Fibroblast of skin of left quadriceps (primary cell): ENCODE measurements at regions not wholly inside any gene's neighbourhood (a gene's known extent, or its start where the extent isn't known, plus 50 kb on each side); places are given as distances from the start of the nearest gene placed in this dataset.

Source experiments
- DNase-seq, 2 experiments: peaks; one replicate each; pipeline ENCODE4 v3.0.0-alpha.2; 2013; ENCODE audit warnings: low read depth in 2 of 2

GRCh38 chr14:49464885-49465284 is 121.3 kb downstream of the RPS29 start:
- DNase-seq, result no peak

GRCh38 chr14:49463146-49463545 is 123.0 kb downstream of the RPS29 start:
- no peak for DNase-seq

- DNase-seq, result peak; percentile 46 to 50
Observed at GRCh38 chr14:49461529-49462401, 124.4 kb downstream of the RPS29 start.

- no peak for DNase-seq
Observed at GRCh38 chr14:49460662-49461061, 125.5 kb downstream of the RPS29 start.

DNA sequence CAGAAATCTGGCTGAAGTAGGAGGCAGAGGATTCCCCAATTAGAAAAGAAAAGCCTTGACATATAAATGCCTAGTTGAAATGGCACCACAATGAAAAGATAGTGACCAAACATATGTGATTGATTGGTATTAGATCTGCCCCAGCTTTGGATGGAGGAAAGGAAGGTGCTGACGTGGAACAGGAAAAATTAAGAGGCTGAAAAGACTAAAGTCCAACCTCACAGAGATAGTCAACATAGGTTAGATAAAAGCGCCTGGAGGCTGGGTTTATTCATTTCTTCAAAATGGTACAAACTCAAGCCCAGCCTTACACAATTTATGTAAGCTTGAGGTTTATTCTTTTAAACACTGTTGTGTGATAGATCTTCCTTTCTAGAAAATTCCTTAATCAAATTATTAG is 129.6 kb downstream of the RPS29 start:
- no peak for DNase-seq

- DNase-seq, result no peak
Observed at GRCh38 chr14:49451938-49452337, 134.2 kb downstream of the RPS29 start.

DNA sequence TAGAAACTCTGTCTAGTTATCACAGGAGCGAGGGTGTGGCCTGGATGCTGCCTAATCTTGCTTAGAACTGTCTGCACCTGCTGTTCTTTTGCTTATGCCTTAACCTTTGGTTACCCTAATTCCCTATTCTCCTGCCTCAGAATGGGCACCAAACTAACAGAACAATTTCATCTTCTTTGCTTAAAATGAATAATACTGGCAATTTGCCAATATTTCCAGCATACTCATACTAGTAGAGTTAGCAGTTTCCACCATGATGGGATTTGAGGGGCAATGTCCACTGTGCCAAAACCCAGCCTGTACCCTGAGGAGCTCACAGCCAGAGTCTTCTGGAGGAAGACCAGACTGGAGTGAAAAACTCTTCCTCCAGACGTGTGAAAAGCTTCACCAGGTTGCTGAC is 136.4 kb downstream of the RPS29 start:
- no peak for DNase-seq

- no peak for DNase-seq
Observed at GRCh38 chr14:49447540-49448107, 138.6 kb downstream of the RPS29 start.

GRCh38 chr14:49446801-49447200 is 139.4 kb downstream of the RPS29 start:
- no peak for DNase-seq

- DNase-seq, result no peak
Observed at GRCh38 chr14:49438256-49438770, 147.9 kb downstream of the RPS29 start.

- DNase-seq, result no peak
Observed at GRCh38 chr14:49428076-49428475, 158.1 kb downstream of the RPS29 start.

GRCh38 chr14:49427117-49427516 is 159.1 kb downstream of the RPS29 start:
- DNase-seq, result no peak

DNA sequence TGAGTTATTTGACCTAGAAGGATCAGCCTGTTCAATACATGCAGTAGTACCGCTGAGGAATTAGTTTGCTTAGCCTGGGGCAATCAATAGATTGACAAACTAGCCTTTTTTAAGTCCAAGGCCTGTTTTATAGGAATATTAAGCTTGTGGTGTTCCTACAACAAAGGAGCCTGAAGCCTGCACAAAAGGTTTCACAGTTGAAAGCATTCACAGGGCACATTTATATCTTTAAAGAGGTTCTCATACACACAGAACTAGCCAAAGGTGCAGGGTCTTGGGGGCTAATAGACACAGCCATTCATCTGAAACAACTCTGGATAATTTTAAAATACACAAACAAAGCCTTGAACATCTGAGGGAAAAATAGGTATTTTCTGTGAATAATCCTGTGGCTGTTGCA is 160.3 kb downstream of the RPS29 start:
- DNase-seq, result no peak

DNA sequence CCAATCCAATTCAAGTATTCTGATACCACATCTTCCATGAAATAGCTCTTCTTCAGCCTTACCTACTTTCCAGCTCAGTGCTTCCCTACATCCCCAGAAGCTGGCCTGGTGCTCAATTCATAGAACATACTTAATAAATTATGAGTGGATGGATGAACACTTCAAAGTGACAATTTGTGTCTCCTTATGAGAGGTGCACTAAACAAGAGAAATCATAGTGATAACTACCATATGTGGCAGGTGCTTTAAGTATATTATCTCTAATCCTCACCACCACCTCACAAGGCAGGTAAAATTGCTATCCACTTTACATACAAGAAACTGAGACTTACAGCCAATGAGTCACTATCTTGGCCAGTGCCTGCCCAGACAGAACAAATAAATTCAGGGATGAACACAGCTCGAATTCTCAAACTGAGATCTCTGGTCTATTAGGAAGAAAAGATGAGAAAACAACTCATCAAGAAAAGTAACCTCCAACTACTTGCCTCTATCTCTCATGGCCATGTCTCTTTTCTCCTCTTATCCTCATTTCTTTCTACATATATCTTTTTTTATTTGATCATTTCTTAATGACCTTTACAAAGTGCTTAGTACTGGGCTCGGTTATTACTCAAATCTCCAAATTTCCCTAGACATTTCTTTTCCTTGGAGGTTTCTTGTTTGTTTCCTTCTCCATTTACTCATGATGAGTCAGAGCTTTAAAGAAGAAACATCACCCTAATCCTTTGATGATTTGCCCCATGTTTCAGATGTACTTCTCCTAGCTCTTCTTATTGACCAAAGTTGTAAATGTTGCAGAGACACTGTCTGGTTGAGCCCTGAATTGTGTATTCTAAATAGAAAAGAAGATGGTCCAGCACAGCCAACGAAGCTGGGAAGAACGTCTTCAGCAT is 161.5 kb downstream of the RPS29 start:
- no peak for DNase-seq

DNA sequence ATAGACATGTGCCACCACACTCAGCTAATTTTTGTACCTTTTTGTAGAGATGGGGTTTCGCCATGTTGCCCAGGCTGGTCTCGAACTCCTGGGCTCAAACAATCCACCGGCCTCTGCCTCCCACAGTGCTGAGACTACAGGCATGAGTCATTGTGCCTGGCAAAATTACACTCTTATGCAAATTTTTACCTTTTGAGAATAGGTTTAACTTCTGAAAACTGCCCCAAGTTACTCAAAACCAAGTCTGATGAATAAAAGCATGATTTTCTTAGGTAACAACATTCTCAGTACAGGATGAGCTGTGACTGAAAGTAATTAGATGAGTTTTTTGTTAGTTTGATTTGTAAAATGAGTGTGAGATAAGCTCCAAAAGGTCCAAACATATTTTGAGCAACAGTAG is 166.0 kb downstream of the RPS29 start:
- DNase-seq, result no peak

- DNase-seq, result no peak
Observed at GRCh38 chr14:49418789-49419188, 167.4 kb downstream of the RPS29 start.

DNA sequence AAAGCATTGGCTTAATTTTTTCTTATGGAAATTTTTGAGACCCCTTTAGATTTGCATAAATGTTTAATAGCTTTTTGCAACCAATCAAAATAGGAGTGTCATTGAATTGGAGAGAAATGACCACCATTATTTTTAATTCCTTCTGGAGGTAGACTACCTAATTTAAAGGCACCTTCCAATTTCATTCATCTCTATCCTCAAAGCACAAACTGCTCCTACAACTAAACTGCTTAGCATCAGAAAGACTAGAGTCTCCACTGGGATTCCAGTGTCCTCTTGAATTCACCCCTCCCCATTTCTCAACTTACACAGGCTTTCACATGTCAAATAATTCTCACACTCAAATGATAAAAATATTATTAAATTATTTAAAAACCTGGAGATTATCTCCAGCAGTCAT is 168.4 kb downstream of the RPS29 start:
- DNase-seq, result no peak

GRCh38 chr14:49408187-49408933 is 177.8 kb downstream of the RPS29 start:
- no peak for DNase-seq

GRCh38 chr14:49405291-49405690 is 180.9 kb downstream of the RPS29 start:
- DNase-seq, result no peak

- DNase-seq, result no peak
Observed at GRCh38 chr14:49401373-49401772, 184.8 kb downstream of the RPS29 start.

DNA sequence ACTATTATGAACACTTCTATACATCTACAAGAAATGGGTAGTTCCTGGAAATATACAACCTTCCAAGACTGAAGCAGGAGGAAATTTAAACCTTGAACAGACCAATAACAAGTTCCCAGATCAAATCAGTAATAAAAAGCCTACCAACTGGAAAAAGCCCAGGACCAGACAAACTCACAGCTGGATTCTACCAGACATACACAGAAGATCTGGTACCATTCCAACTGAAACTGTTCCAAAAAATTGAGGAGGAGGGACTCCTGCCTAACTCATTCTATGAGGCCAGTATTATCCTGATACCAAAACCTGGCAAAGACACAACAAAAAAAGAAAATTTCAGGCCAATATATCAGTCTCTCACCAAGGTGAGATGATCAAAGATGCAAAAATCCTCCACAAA is 189.4 kb downstream of the RPS29 start:
- no peak for DNase-seq

DNA sequence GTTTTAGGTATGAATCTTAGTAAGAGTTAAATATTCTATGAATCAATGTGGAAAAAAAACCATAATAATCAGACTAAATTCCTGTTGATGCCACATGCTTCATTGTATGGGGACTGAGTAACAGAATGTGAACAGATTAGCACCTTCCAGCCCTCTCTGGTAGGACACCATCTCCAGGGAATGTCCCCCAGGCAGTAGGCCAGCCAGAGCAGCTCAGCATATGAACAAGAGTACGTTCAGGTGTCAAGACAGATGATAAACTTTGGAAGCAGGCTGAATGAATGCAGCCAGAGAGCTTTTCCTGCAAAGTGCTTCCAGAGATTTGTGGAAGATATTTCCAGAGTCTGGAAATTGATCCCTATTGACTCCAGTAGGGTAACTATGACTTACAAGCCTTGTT is 204.4 kb downstream of the RPS29 start:
- DNase-seq, result no peak
